ENCODE measurements at regions not wholly inside any gene's neighbourhood (a gene's known extent, or its start where the extent isn't known, plus 50 kb on each side); places are given as distances from the start of the nearest gene placed in this dataset.
A peak's percentile ranks its signal among the peaks of the same experiment; 100 is the strongest.
"Not testable (repeated sequence)": the region's sequence is repeated elsewhere in the genome, so short reads cannot be mapped to it uniquely, and the experiment has no call there.

GRCh38 chr21:5975719-5976118 is 4545.7 kb upstream of the TPTE start:
- CTCF ChIA-PET; H3K27ac Mint-ChIP-seq; ATAC-seq; DNase-seq (ENCODE audit: low spot score); H3K36me3 Mint-ChIP-seq; H3K27me3 Mint-ChIP-seq (ENCODE audit: low read depth); H3K4me1 Mint-ChIP-seq; POLR2A ChIA-PET; H3K4me3 Mint-ChIP-seq; H3K9me3 Mint-ChIP-seq: not testable (repeated sequence)

DNA sequence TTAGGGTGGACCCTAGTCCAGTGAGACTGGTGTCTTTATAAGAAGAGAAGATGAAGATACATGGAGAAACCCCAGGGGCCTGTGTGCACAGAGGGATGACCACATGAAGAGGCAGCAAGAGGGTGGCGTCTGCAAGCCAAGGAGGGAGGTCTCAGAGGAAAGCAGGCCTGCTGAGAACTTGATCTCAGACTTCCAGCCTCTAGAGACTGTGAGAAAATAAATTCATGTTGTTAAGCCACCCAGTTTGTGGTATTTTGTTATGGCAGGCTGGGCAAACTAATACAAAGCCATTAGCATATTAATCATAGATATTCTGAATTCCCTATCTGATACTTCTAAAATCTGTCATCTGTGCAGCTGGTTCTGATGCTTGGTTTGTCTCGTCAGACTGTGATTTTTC is 4523.8 kb upstream of the TPTE start:
- H3K27me3 Mint-ChIP-seq (ENCODE audit: low read depth); H3K4me3 Mint-ChIP-seq; H3K27ac Mint-ChIP-seq; H3K4me1 Mint-ChIP-seq; H3K36me3 Mint-ChIP-seq; H3K9me3 Mint-ChIP-seq; DNase-seq (ENCODE audit: low spot score); ATAC-seq; POLR2A ChIA-PET; CTCF ChIA-PET: not testable (repeated sequence)

DNA sequence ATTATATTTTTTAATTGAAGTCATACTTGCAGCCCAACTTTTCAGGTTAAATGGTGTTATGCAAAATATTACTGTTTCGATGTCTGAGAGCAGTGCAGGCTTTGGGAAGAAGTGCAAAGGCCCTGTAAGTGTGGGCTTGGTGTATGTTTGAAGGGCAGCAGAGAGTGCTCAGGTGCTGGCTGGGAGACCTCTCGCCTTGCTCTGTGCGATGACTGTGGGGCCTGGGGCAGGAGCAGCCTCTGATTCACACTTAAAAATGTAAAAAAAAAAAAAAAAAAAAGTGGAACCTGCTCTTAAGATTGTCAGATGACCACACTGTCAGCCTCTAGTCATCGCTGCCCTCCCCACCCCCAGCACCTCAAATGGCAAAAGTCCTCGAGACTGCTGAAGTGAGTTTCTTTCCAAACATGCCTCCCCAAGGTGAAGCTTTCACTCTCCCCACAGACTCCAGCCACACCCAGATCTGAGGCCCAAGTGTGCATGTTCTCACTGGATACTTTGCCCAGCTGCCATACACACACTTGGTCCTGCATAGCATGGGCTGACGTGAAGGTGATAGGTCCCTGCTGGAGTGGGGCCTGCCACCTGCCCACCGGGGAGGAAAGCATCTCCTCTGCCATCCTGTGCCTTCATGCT is 4505.8 kb upstream of the TPTE start:
- CTCF ChIA-PET; H3K4me3 Mint-ChIP-seq; H3K27me3 Mint-ChIP-seq (ENCODE audit: low read depth); H3K4me1 Mint-ChIP-seq; H3K9me3 Mint-ChIP-seq; H3K36me3 Mint-ChIP-seq; H3K27ac Mint-ChIP-seq; DNase-seq (ENCODE audit: low spot score); POLR2A ChIA-PET; ATAC-seq: not testable (repeated sequence)

DNA sequence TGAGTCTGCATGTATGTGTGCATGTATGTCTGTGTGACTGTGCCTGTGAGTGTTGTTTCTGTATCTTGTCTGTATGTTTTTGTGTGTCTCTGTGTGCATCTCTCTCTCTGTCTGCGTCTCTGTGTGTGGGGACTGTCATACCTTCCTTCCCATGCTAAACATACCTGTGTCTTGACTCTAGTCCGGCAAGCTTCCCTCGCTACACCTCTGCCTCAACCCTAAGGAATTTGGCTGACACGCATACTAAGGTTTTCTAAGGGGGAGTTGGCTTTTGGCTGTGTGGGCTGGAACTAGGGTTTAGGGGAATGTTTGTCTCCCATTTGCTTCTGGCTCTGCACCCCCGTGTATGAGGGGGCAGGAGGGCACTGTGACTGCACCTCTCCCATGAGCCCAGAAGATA is 4500.9 kb upstream of the TPTE start:
- H3K27me3 Mint-ChIP-seq (ENCODE audit: low read depth); POLR2A ChIA-PET; H3K9me3 Mint-ChIP-seq; H3K4me3 Mint-ChIP-seq; H3K27ac Mint-ChIP-seq; H3K36me3 Mint-ChIP-seq; H3K4me1 Mint-ChIP-seq; CTCF ChIA-PET; DNase-seq (ENCODE audit: low spot score): not testable (repeated sequence)
- peak; percentile 44; the same call in 1 of the 2 replicates for ATAC-seq

DNA sequence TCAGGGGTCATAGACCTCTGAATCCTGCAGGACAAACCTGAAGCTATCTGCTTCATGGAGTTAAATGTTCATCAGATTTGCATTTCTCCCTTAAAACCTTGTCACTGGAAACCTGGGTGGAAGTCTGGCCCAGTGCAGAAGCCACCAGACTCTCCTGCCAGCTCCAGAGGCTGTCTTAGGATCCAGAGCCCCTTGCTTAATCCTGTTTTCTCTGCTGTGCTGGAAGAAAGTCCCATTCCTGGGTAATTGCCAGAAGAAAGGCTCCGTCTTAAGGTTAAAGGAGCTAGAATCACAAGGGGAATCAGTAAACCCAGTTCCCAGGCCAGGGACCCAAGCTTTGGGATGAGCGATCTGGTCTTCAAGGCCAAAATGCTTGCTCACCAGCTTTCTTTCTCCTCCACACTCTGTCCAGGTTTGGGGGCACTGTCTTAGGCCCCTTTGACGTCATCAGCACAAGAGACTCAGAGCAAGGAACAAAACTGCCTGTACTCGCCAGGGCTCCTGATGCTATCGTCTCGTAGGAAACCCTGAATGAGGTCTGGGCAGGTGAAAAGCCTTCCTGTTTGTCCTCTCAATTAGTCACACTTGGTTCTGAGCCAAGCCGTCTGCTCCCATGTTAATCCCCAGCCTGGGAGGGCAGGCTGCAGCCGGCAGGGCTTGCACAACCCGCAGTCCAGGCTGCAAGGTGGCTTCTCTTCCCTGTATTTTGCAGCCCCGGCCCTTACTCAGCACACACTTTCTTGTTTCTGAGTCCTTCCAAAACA is 4500.2 kb upstream of the TPTE start:
- CTCF ChIA-PET; H3K9me3 Mint-ChIP-seq; H3K36me3 Mint-ChIP-seq; H3K4me3 Mint-ChIP-seq; ATAC-seq; H3K4me1 Mint-ChIP-seq; DNase-seq (ENCODE audit: low spot score); H3K27ac Mint-ChIP-seq; POLR2A ChIA-PET; H3K27me3 Mint-ChIP-seq (ENCODE audit: low read depth): not testable (repeated sequence)

DNA sequence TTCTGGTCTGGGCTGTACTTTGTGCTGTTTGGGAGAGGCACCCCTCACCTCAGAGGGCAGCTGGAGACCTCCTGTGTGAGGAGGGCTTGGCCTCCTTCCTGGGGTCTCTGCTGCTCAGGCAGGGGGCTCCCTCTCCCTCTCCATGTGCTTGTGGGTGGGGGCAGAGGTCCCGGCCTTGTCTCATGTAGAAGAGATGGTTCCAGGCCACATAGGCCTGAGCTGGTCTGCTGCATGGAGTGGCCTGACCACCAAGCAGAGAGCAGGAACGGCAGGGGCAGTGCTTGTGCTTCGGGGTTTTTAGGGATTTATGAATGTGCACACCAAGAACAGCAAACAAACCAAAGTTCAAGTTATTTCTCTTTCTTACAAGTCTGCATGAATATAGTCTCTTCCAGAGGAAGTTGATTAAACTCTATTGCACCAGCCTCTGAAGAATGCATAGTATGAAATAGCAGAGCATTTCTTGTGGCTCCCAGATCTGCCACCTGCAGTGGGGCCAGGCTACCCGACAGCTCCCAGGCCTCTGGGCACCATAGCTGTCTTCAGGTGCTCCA is 4499.6 kb upstream of the TPTE start:
- H3K36me3 Mint-ChIP-seq; H3K27ac Mint-ChIP-seq; CTCF ChIA-PET; ATAC-seq; H3K4me3 Mint-ChIP-seq; H3K9me3 Mint-ChIP-seq; H3K4me1 Mint-ChIP-seq; POLR2A ChIA-PET; H3K27me3 Mint-ChIP-seq (ENCODE audit: low read depth); DNase-seq (ENCODE audit: low spot score): not testable (repeated sequence)

DNA sequence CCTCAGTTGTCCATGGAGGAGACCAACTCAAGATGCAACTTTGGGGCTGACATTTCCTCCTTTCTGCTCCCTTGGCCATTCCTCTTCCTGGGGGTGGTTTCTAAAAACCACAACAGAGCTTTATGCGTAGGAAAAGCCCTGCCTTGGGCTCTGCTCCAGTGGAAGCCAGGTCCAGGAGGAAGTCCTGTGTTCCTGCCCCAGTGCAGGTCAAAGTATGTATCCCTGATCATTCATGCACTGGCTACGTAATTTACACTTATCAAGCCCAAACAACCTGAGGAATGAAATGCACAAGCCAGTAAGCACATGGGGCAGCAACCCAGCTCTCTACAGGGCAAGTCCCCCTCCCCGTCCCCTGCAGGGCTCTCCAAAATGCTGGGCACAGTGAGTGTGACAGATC is 4498.1 kb upstream of the TPTE start:
- POLR2A ChIA-PET; DNase-seq (ENCODE audit: low spot score): not testable (repeated sequence)

GRCh38 chr21:6025139-6025538 is 4496.2 kb upstream of the TPTE start:
- POLR2A ChIA-PET; H3K27me3 Mint-ChIP-seq (ENCODE audit: low read depth); H3K9me3 Mint-ChIP-seq; H3K27ac Mint-ChIP-seq; H3K4me1 Mint-ChIP-seq; ATAC-seq; DNase-seq (ENCODE audit: low spot score); H3K4me3 Mint-ChIP-seq; CTCF ChIA-PET; H3K36me3 Mint-ChIP-seq: not testable (repeated sequence)

More for the DNA sequence above, 4498.1 kb upstream of the TPTE start:
- H3K4me1 Mint-ChIP-seq; H3K27me3 Mint-ChIP-seq (ENCODE audit: low read depth); ATAC-seq; H3K36me3 Mint-ChIP-seq; H3K4me3 Mint-ChIP-seq; H3K27ac Mint-ChIP-seq; CTCF ChIA-PET; H3K9me3 Mint-ChIP-seq: not testable (repeated sequence)

DNA sequence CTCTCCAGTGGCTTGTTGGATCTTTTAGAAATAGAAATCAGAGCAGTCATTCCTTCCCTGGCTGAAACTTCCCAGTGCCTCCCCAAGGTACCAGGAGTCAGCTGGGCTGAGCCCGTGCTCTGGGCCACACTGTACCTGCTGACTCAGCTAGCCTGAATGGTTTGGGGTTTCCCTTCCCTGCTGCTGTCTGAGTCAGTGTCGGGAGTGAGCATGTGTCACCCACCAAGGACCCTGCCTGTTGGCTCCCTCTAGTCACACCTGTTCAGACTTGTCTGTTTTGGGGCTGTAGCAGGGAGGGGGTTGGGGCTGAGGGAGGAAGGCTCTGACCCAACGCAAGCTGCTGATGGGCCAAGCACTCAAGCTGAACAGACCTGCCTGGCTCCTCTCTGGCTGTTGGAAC is 4493.9 kb upstream of the TPTE start:
- CTCF ChIA-PET; DNase-seq (ENCODE audit: low spot score); H3K27me3 Mint-ChIP-seq (ENCODE audit: low read depth); POLR2A ChIA-PET; ATAC-seq; H3K36me3 Mint-ChIP-seq; H3K4me1 Mint-ChIP-seq; H3K9me3 Mint-ChIP-seq; H3K27ac Mint-ChIP-seq; H3K4me3 Mint-ChIP-seq: not testable (repeated sequence)

GRCh38 chr21:6034124-6034678 is 4487.2 kb upstream of the TPTE start:
- H3K27me3 Mint-ChIP-seq (ENCODE audit: low read depth); ATAC-seq; POLR2A ChIA-PET; H3K27ac Mint-ChIP-seq; H3K4me3 Mint-ChIP-seq; CTCF ChIA-PET; H3K36me3 Mint-ChIP-seq; H3K9me3 Mint-ChIP-seq; DNase-seq (ENCODE audit: low spot score); H3K4me1 Mint-ChIP-seq: not testable (repeated sequence)

- peak; percentile 60 for ATAC-seq
- CTCF ChIA-PET; H3K27ac Mint-ChIP-seq; H3K27me3 Mint-ChIP-seq (ENCODE audit: low read depth); POLR2A ChIA-PET; H3K36me3 Mint-ChIP-seq; DNase-seq (ENCODE audit: low spot score); H3K4me1 Mint-ChIP-seq; H3K9me3 Mint-ChIP-seq; H3K4me3 Mint-ChIP-seq: not testable (repeated sequence)
Observed at GRCh38 chr21:6034820-6035473, 4486.4 kb upstream of the TPTE start.

- H3K27me3 Mint-ChIP-seq (ENCODE audit: low read depth); CTCF ChIA-PET; ATAC-seq: not testable (repeated sequence)
Observed at GRCh38 chr21:6035474-6036155, 4485.8 kb upstream of the TPTE start.

More at GRCh38 chr21:6035474-6036155, 4485.8 kb upstream of the TPTE start:
- POLR2A ChIA-PET; H3K4me3 Mint-ChIP-seq; H3K36me3 Mint-ChIP-seq; DNase-seq (ENCODE audit: low spot score); H3K27ac Mint-ChIP-seq; H3K4me1 Mint-ChIP-seq; H3K9me3 Mint-ChIP-seq: not testable (repeated sequence)

All from WTC11 (cell line).